Lower leg skin (tissue), 3 donors: ENCODE measurements at regions not wholly inside any gene's neighbourhood (a gene's known extent, or its start where the extent isn't known, plus 50 kb on each side); places are given as distances from the start of the nearest gene placed in this dataset.

Experiments
- POLR2A ChIP-seq, 2 donors: fragments of 450-650 bp; IDR thresholded peaks; one replicate each; pipeline ENCODE4 v1.6.1; 2016 to 2017; ENCODE audit warnings: antibody characterized with exemption in 2 of 2, mild to moderate bottlenecking in 1 of 2, moderate library complexity in 1 of 2
- TF ChIP-seq, protein P1 (sequence below), 3 donors: fragments of 450-650 bp; IDR thresholded peaks; one replicate each; pipeline ENCODE4 v1.5.1; 2016; ENCODE audit warnings: antibody characterized with exemption in 3 of 3, mild to moderate bottlenecking in 3 of 3, moderate library complexity in 2 of 3

DNA sequence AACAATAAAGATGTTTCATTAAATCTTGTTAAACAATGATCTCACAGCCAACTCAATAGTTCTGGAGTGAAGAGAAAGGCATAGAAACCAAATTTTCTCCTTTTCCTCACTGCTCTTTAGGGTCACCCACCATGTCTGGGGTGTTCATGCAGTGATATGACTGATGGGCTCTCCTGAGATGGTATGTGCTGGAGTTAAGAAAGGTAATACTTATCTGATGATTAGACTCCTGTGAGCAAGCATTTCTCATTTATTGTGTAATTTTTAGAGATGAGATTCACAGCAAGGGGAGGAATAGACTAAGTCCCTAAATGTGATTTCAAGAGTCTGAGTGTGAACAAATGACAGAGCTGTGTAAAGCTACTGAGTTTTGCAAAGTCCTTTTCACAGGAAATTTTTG is 1361.3 kb upstream of the CELF2 start:
- TF ChIP-seq POLR2A (IDR thresholded peaks at IDR 0.05): no peak
- TF ChIP-seq, protein P1, sequence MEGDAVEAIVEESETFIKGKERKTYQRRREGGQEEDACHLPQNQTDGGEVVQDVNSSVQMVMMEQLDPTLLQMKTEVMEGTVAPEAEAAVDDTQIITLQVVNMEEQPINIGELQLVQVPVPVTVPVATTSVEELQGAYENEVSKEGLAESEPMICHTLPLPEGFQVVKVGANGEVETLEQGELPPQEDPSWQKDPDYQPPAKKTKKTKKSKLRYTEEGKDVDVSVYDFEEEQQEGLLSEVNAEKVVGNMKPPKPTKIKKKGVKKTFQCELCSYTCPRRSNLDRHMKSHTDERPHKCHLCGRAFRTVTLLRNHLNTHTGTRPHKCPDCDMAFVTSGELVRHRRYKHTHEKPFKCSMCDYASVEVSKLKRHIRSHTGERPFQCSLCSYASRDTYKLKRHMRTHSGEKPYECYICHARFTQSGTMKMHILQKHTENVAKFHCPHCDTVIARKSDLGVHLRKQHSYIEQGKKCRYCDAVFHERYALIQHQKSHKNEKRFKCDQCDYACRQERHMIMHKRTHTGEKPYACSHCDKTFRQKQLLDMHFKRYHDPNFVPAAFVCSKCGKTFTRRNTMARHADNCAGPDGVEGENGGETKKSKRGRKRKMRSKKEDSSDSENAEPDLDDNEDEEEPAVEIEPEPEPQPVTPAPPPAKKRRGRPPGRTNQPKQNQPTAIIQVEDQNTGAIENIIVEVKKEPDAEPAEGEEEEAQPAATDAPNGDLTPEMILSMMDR (IDR thresholded peaks at IDR 0.05): no peak
